HCT116 (cell line): ENCODE measurements at regions not wholly inside any gene's neighbourhood (a gene's known extent, or its start where the extent isn't known, plus 50 kb on each side); places are given as distances from the start of the nearest gene placed in this dataset.

ENCODE experiments used
- ATAC-seq: fragments of 200-7000 bp; cut with Tn5 transposase; 2 replicates; pipeline ENCODE4 v1.9.1; 2020; ENCODE audit warnings: mild to moderate bottlenecking, moderate library complexity
- BruUV-seq: library from RNA; stranded (reverse); fragments of 400-500 nt; replicated peaks from 2 replicates; lab custom pipeline; 2021; lab: Mats Ljungman, UMichigan
- CTCF ChIA-PET: fragments of 300-600 bp; sonication (Branson Sonifier 250); formaldehyde crosslinking; loops from one replicate; lab custom pipeline; 2021; ENCODE audit warnings: antibody characterized with exemption; lab: Charles Lee
- POLR2A ChIA-PET: fragments of 300-600, 350-600 bp; sonication (Branson Sonifier 250); formaldehyde crosslinking; loops from one replicate; lab custom pipeline; 2021; ENCODE audit warnings: antibody characterized with exemption; lab: Charles Lee
- RAD21 ChIA-PET, 2 experiments: fragments of 300-600 bp; sonication (Branson Sonifier 250); formaldehyde crosslinking; loops; one replicate each; lab custom pipeline; 2023; ENCODE audit warnings: low total read pairs in 2 of 2; ENCODE audit not compliant: uncharacterized antibody in 2 of 2, unreplicated experiment in 2 of 2, low non-redundant PET in 1 of 2; lab: Charles Lee
- DNase-seq: peaks from one replicate; pipeline ENCODE4 v3.0.0-alpha.2; 2010; ENCODE audit warnings: low read depth, low spot score
- H2AFZ ChIP-seq: fragments of 200-600 bp; shearing (Covaris generic), sonication (generic); 2 replicates; pipeline ENCODE4 v1.6.1; 2017; ENCODE audit warnings: low read depth, mixed run types, mixed read lengths, antibody characterized with exemption, low read length; ENCODE audit not compliant: poor library complexity, severe bottlenecking
- H3K27ac ChIP-seq: 2 replicates; pipeline ENCODE4 v1.5.1; 2012; ENCODE audit warnings: low read depth, low read length
- H3K27me3 ChIP-seq: fragments of 200-600 bp; sonication (generic); 2 replicates; pipeline ENCODE4 v1.6.1; 2016; ENCODE audit warnings: mixed run types, low read length, mixed read lengths; ENCODE audit not compliant: insufficient read depth
- H3K36me3 ChIP-seq, 2 experiments: fragments of 200-500 bp in 1 of 2; fragments of 200-600 bp in 1 of 2; sonication (Bioruptor generic) in 1 of 2; sonication (generic) in 1 of 2; 2 replicates each; pipeline versions ENCODE4 v1.5.1 to v1.6.1; 2014 to 2016; ENCODE audit warnings: low read length in 2 of 2, inconsistent platforms in 1 of 2, mixed read lengths in 1 of 2, mixed run types in 1 of 2; ENCODE audit not compliant: insufficient read depth in 2 of 2, control insufficient read depth in 1 of 2
- H3K4me1 ChIP-seq, 2 experiments: fragments of 200-600 bp in 1 of 2; sonication (generic) in 1 of 2; 2 replicates each; pipeline versions ENCODE4 v1.5.1 to v1.6.1; 2012 to 2017; ENCODE audit warnings: low read length in 2 of 2, inconsistent platforms in 1 of 2, mild to moderate bottlenecking in 1 of 2, mixed read lengths in 1 of 2, mixed run types in 1 of 2, moderate library complexity in 1 of 2; ENCODE audit not compliant: insufficient read depth in 2 of 2, control insufficient read depth in 1 of 2
- H3K4me2 ChIP-seq: fragments of 200-600 bp; sonication (generic); 2 replicates; pipeline ENCODE4 v1.6.1; 2017; ENCODE audit warnings: mixed run types, low read length, mixed read lengths
- H3K4me3 ChIP-seq, 2 experiments: fragments of 200-600 bp in 1 of 2; sonication (generic) in 1 of 2; replicated peaks in 1 of 2; 2 replicates each; pipeline ENCODE4 v1.5.1; 2011 to 2016; ENCODE audit warnings: low read length in 2 of 2, control low read depth in 1 of 2, low read depth in 1 of 2, mild to moderate bottlenecking in 1 of 2, mixed read lengths in 1 of 2, mixed run types in 1 of 2
- H3K79me2 ChIP-seq: fragments of 200-600 bp; sonication (generic); 2 replicates; pipeline ENCODE4 v1.6.1; 2017; ENCODE audit warnings: mild to moderate bottlenecking, mixed run types, low read length, moderate library complexity, mixed read lengths; ENCODE audit not compliant: insufficient read depth
- H3K9ac ChIP-seq: fragments of 200-600 bp; sonication (generic); 2 replicates; pipeline ENCODE4 v1.6.1; 2016; ENCODE audit warnings: low read length, mixed read lengths
- H3K9me2 ChIP-seq: fragments of 200-600 bp; sonication (generic), shearing (Covaris generic); 2 replicates; pipeline ENCODE4 v1.6.1; 2017; ENCODE audit warnings: mixed run types, mild to moderate bottlenecking, moderate library complexity; ENCODE audit not compliant: insufficient read depth
- H3K9me3 ChIP-seq, 2 experiments: fragments of 200-500 bp in 1 of 2; fragments of 200-600 bp in 1 of 2; sonication (Bioruptor generic) in 1 of 2; sonication (generic) in 1 of 2; 2 replicates each; pipeline ENCODE4 v1.6.1; 2014 to 2017; ENCODE audit warnings: low read length in 2 of 2, mixed read lengths in 2 of 2, inconsistent platforms in 1 of 2, low read depth in 1 of 2, mild to moderate bottlenecking in 1 of 2, mixed run types in 1 of 2, moderate library complexity in 1 of 2; ENCODE audit not compliant: control insufficient read depth in 1 of 2, insufficient read depth in 1 of 2
- H4K20me1 ChIP-seq: fragments of 200-600 bp; sonication (generic), shearing (Covaris generic); 2 replicates; pipeline ENCODE4 v1.6.1; 2017; ENCODE audit warnings: mixed run types, mild to moderate bottlenecking, moderate library complexity; ENCODE audit not compliant: insufficient read depth
- CBX3 ChIP-seq: IDR thresholded peaks from 2 replicates; pipeline ENCODE4 v1.6.1; 2012; ENCODE audit warnings: low read depth
- EGR1 ChIP-seq: IDR thresholded peaks from 2 replicates; pipeline ENCODE4 v1.6.1; 2012; ENCODE audit warnings: low read depth
- ELF1 ChIP-seq: IDR thresholded peaks from 2 replicates; pipeline ENCODE4 v1.6.1; 2012; ENCODE audit warnings: low read depth, borderline replicate concordance
- EZH2 ChIP-seq: fragments of 200-600 bp; sonication (generic); IDR thresholded peaks from 2 replicates; pipeline ENCODE4 v1.6.1; 2017; ENCODE audit warnings: antibody characterized with exemption, mixed run types
- EZH2phosphoT487 ChIP-seq: fragments of 200-600 bp; IDR thresholded peaks from 2 replicates; pipeline ENCODE4 v1.6.1; 2018; ENCODE audit warnings: antibody characterized with exemption, borderline replicate concordance
- FOSL1 ChIP-seq: IDR thresholded peaks from 2 replicates; pipeline ENCODE4 v1.6.1; 2012; ENCODE audit warnings: low read depth
- POLR2AphosphoS5 ChIP-seq: IDR thresholded peaks from 2 replicates; pipeline ENCODE4 v1.6.1; 2011; ENCODE audit warnings: mild to moderate bottlenecking, low read depth, low read length, moderate library complexity
- ZNF274 ChIP-seq: fragments of 200-500 bp; sonication (Bioruptor generic); IDR thresholded peaks from 2 replicates; pipeline ENCODE4 v1.6.1; 2014; ENCODE audit warnings: mild to moderate bottlenecking, low read depth, low read length, inconsistent platforms
- intact Hi-C: fragments of 100-400 bp; cut with micrococcal nuclease; formaldehyde crosslinking; loops from 2 replicates; pipeline ENCODE4 v1.10.0; 2022
- TF ChIP-seq, protein P1 (sequence below): IDR thresholded peaks from 2 replicates; pipeline ENCODE4 v1.6.1; 2012; ENCODE audit warnings: low read depth
- TF ChIP-seq, protein P2 (sequence below): IDR thresholded peaks from 2 replicates; pipeline ENCODE4 v1.6.1; 2012
- TF ChIP-seq, protein P3 (sequence below): IDR thresholded peaks from 2 replicates; pipeline ENCODE4 v1.6.1; 2011; ENCODE audit warnings: mild to moderate bottlenecking, low read length, moderate library complexity; ENCODE audit not compliant: insufficient replicate concordance; ENCODE audit errors: extremely low read depth

DNA sequence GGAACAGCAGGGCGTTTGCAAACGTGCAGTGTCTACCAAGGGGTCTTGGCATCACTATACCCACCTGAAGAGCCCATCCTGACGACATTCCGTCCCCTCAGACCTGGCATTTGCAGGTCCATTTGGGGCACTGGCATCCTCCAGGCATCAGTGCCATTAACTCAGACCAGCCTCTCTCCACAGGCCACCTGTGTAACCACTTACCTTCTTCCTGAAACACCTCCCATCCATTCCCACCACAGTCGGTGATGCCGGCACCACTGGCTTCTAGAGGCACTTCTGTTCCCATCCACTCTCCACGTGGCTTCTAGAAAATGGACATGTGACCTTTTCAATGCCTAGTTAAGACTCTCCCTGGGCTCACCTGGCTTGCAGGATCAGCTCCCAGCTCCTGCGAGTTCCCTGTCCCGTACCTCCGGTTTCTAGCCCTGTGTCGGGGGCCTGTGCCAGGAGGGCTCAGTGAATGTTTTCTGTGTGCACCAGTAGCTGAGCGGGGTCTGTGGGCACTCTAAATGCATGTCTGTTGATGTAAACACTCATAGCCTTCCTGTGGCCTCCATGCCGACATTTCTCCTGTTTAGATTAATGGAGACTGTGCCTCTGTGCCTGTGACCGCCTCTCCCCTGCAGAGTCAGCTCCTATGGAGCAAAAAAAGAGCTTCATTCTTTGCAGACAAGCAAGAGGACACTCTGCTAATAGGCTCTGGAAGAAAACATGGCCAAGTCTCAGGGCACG lies 458.0 kb upstream of the HS6ST1 start:
- DNase-seq (no peak), ATAC-seq (no peak)
- Histone ChIP-seq H3K27me3 (peaks cover 34% of the 10 kb centered on the region), H2AFZ (no peak overlapping the region), H3K4me1 (no peaks in the 10 kb centered on the region), H3K27ac (no peak overlapping the region), H3K9me3 (no peaks in the 10 kb centered on the region), H4K20me1 (no peaks in the 10 kb centered on the region), H3K9me2 (no peaks in the 10 kb centered on the region), H3K4me2 (no peak overlapping the region), H3K36me3 (no peaks in the 10 kb centered on the region), H3K79me2 (no peaks in the 10 kb centered on the region), H3K4me3 (no peak overlapping the region), H3K9ac (no peak overlapping the region)
- BruUV-seq = no TSS peak
- ChIA-PET RAD21 (no interaction called here), CTCF (no interaction called here), POLR2A (no interaction called here)
- intact Hi-C loops = no loop called here
- no peak for TF ChIP-seq EGR1

DNA sequence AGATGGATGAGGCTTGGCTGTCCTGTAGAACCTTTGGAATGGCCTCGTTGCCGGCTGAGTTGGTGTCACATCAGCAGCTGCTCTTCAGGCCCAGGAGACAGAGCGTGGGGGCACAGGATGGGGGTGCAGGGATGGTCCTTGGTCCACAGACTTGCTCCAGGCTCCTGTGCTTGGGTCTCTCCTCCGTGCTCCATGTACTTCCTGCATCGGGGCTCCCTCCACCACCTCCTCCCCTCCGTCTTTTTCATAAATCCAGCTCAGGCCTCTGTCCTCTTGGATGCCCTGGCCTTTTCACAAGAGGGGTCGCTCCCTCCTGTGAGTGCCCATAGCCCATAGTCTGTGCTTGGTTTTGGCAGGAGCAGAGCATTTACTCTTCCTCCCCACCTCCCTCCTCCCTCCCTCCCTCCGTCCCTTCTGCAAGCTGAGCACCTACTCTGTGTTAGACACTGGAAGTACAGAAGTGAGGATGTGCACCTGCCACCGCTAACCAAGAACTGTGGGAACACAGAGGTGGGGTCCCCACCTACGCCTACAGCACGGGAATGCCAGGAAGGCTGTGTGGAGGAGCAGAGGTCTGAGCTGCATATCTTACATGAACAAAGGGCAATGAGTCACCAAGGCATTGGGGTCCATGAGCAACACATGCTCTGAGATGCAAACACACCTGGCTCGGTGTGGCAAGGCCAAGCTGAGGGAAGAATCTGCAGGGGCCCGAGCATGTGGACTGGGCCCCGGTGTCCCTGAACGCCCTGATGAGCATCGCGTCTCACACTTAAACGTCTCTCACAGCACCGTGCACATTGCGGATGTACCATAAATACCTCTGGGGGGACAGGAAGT lies 458.7 kb upstream of the HS6ST1 start:
- no TSS peak for BruUV-seq
- ATAC-seq (no peak), DNase-seq (no peak)
- no peaks in the 10 kb centered on the region for H3K9me2 ChIP-seq
- ChIA-PET POLR2A (no interaction called here), RAD21 (no interaction called here), CTCF (no interaction called here)
- H3K9ac ChIP-seq = no peak overlapping the region
- intact Hi-C loops = no loop called here
- H3K36me3 ChIP-seq = no peaks in the 10 kb centered on the region
- no peak overlapping the region for H3K27ac ChIP-seq
- H3K4me1 ChIP-seq = no peaks in the 10 kb centered on the region
- no peaks in the 10 kb centered on the region for H3K9me3 ChIP-seq
- no peaks in the 10 kb centered on the region for H3K79me2 ChIP-seq
- H3K4me2 ChIP-seq = no peak overlapping the region
- TF ChIP-seq, protein P1, sequence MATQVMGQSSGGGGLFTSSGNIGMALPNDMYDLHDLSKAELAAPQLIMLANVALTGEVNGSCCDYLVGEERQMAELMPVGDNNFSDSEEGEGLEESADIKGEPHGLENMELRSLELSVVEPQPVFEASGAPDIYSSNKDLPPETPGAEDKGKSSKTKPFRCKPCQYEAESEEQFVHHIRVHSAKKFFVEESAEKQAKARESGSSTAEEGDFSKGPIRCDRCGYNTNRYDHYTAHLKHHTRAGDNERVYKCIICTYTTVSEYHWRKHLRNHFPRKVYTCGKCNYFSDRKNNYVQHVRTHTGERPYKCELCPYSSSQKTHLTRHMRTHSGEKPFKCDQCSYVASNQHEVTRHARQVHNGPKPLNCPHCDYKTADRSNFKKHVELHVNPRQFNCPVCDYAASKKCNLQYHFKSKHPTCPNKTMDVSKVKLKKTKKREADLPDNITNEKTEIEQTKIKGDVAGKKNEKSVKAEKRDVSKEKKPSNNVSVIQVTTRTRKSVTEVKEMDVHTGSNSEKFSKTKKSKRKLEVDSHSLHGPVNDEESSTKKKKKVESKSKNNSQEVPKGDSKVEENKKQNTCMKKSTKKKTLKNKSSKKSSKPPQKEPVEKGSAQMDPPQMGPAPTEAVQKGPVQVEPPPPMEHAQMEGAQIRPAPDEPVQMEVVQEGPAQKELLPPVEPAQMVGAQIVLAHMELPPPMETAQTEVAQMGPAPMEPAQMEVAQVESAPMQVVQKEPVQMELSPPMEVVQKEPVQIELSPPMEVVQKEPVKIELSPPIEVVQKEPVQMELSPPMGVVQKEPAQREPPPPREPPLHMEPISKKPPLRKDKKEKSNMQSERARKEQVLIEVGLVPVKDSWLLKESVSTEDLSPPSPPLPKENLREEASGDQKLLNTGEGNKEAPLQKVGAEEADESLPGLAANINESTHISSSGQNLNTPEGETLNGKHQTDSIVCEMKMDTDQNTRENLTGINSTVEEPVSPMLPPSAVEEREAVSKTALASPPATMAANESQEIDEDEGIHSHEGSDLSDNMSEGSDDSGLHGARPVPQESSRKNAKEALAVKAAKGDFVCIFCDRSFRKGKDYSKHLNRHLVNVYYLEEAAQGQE = no peak
- TF ChIP-seq, protein P2, sequence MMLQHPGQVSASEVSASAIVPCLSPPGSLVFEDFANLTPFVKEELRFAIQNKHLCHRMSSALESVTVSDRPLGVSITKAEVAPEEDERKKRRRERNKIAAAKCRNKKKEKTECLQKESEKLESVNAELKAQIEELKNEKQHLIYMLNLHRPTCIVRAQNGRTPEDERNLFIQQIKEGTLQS = no peak
- TF ChIP-seq ELF1 (no peak), ZNF274 (no peak), EZH2phosphoT487 (no peak), EZH2 (no peak), CBX3 (no peak), FOSL1 (no peak), POLR2AphosphoS5 (no peak)
- TF ChIP-seq, protein P3, sequence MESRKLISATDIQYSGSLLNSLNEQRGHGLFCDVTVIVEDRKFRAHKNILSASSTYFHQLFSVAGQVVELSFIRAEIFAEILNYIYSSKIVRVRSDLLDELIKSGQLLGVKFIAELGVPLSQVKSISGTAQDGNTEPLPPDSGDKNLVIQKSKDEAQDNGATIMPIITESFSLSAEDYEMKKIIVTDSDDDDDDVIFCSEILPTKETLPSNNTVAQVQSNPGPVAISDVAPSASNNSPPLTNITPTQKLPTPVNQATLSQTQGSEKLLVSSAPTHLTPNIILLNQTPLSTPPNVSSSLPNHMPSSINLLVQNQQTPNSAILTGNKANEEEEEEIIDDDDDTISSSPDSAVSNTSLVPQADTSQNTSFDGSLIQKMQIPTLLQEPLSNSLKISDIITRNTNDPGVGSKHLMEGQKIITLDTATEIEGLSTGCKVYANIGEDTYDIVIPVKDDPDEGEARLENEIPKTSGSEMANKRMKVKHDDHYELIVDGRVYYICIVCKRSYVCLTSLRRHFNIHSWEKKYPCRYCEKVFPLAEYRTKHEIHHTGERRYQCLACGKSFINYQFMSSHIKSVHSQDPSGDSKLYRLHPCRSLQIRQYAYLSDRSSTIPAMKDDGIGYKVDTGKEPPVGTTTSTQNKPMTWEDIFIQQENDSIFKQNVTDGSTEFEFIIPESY = no peak
- peaks cover 39% of the 10 kb centered on the region for H3K27me3 ChIP-seq
- no peak overlapping the region for H3K4me3 ChIP-seq
- H2AFZ ChIP-seq = no peak overlapping the region
- H4K20me1 ChIP-seq = no peaks in the 10 kb centered on the region
